Esophagus squamous epithelium (tissue), 4 donors: ENCODE measurements at regions not wholly inside any gene's neighbourhood (a gene's known extent, or its start where the extent isn't known, plus 50 kb on each side); places are given as distances from the start of the nearest gene placed in this dataset.
"Not testable (repeated sequence)": the region's sequence is repeated elsewhere in the genome, so short reads cannot be mapped to it uniquely, and the experiment has no call there.

Source experiments
- CTCF ChIP-seq, 6 experiments: fragments of 450-650 bp in 4 of 6; fragments of 200-600 bp in 2 of 6; sonication (generic) in 2 of 6; IDR thresholded peaks; one replicate each; pipeline ENCODE4 v1.5.1; 2016 to 2019; ENCODE audit warnings: antibody characterized with exemption in 6 of 6, mild to moderate bottlenecking in 4 of 6, moderate library complexity in 4 of 6
- POLR2A ChIP-seq, 4 donors: fragments of 450-650 bp; IDR thresholded peaks; one replicate each; pipeline ENCODE4 v1.6.1; 2017; ENCODE audit warnings: antibody characterized with exemption in 4 of 4, mild to moderate bottlenecking in 4 of 4, moderate library complexity in 3 of 4

DNA sequence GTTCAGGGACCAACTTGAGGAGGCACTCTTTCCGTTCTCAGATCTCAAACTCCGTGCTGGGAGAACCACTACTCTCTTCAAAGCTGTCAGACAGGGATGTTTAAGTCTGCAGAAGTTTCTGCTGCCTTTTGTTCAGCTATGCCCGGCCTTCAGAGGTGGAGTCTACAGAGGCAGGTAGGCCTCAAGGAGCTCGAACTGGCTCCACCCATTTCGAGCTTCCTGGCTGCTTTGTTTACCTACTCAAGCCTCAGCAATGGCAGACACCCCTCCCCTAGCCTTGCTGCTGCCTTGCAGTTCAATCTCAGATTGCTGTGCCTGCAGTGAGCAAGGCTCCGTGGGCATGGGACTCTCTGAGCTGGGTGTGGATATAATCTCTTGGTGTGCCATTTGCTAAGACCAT lies 108.2 kb downstream of the DHRS2 start:
- TF ChIP-seq CTCF, POLR2A (IDR thresholded peaks at IDR 0.05): not testable (repeated sequence)
